ENCODE measurements at regions not wholly inside any gene's neighbourhood (a gene's known extent, or its start where the extent isn't known, plus 50 kb on each side); places are given as distances from the start of the nearest gene placed in this dataset.

DNA sequence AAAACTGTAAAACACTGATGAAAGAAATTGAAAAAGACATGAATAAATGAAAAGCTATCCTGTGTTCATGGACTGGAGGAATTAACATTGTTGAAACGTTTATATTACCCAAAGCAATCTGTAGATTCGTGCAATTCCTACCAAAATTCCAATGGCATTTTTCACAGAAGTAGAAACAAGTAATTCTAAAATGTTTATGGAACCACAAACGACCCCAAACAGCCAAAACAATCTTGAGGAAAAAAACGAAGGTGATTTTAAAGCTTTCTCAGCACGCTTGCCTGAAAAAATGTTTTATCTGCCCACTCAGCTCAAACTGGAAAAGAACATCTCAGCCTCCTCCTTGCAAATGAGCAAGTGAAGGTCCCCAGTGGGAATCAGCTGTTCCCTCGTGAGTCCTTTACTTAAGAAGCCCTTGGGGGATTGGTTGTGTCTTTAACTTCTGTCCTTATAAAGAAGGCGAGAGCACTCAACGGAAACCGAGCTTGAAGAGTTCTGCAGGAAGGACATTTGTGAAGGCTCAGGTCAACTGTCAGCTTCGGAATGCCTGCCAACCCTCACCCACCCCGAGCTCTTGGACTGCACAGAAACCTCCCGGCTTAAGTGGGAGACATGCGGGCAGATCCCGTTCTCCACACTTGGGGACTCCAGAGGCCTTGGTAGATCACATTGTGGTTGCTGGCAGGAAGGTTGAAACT is 256.0 kb upstream of the IRS2 start:
- TF ChIP-seq, protein P1, sequence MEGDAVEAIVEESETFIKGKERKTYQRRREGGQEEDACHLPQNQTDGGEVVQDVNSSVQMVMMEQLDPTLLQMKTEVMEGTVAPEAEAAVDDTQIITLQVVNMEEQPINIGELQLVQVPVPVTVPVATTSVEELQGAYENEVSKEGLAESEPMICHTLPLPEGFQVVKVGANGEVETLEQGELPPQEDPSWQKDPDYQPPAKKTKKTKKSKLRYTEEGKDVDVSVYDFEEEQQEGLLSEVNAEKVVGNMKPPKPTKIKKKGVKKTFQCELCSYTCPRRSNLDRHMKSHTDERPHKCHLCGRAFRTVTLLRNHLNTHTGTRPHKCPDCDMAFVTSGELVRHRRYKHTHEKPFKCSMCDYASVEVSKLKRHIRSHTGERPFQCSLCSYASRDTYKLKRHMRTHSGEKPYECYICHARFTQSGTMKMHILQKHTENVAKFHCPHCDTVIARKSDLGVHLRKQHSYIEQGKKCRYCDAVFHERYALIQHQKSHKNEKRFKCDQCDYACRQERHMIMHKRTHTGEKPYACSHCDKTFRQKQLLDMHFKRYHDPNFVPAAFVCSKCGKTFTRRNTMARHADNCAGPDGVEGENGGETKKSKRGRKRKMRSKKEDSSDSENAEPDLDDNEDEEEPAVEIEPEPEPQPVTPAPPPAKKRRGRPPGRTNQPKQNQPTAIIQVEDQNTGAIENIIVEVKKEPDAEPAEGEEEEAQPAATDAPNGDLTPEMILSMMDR (IDR thresholded peaks at IDR 0.05), result no peak
- TF ChIP-seq POLR2A (IDR thresholded peaks at IDR 0.05), result no peak
